ENCODE measurements at regions not wholly inside any gene's neighbourhood (a gene's known extent, or its start where the extent isn't known, plus 50 kb on each side); places are given as distances from the start of the nearest gene placed in this dataset.

DNA sequence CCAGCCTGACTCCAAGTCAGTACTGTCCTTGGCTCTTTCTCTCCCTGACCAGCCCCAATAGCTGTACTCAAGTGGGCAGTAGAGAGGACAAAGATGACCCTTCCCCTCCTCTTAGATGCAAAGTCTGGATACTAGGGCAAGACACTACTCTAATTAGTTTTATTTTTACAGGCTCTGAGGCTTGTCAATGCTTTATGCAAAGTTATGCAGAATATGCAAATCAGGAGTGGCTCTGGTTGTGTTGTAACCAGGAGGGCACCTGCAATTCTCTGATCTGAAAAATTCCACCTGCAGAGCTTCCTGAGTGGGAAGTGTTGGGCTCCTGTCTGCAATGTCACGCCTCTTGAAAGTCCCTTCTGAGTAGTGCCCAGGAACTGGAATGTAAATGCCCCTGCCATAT lies 201.5 kb downstream of the RGS3 start:
- TF ChIP-seq, protein P1, sequence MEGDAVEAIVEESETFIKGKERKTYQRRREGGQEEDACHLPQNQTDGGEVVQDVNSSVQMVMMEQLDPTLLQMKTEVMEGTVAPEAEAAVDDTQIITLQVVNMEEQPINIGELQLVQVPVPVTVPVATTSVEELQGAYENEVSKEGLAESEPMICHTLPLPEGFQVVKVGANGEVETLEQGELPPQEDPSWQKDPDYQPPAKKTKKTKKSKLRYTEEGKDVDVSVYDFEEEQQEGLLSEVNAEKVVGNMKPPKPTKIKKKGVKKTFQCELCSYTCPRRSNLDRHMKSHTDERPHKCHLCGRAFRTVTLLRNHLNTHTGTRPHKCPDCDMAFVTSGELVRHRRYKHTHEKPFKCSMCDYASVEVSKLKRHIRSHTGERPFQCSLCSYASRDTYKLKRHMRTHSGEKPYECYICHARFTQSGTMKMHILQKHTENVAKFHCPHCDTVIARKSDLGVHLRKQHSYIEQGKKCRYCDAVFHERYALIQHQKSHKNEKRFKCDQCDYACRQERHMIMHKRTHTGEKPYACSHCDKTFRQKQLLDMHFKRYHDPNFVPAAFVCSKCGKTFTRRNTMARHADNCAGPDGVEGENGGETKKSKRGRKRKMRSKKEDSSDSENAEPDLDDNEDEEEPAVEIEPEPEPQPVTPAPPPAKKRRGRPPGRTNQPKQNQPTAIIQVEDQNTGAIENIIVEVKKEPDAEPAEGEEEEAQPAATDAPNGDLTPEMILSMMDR (conservative IDR thresholded peaks at IDR 0.05; ENCODE audit: low read length), result no peak
- no peak for TF ChIP-seq EZH2phosphoT487 (IDR thresholded peaks at IDR 0.05; ENCODE audit: borderline replicate concordance)
